ENCODE measurements at regions not wholly inside any gene's neighbourhood (a gene's known extent, or its start where the extent isn't known, plus 50 kb on each side); places are given as distances from the start of the nearest gene placed in this dataset.

GRCh38 chr5:54743581-54743980 is 226.0 kb downstream of the SNX18 start:
- DNase-seq (ENCODE audit: low spot score) = no peak

GRCh38 chr5:54742417-54742891 is 224.9 kb downstream of the SNX18 start:
- no peak for DNase-seq (ENCODE audit: low spot score)

- no peak for DNase-seq (ENCODE audit: low spot score)
These were observed 224.2 kb downstream of the SNX18 start for GRCh38 chr5:54741711-54742110.

GRCh38 chr5:54740141-54740540 is 222.6 kb downstream of the SNX18 start:
- DNase-seq (ENCODE audit: low spot score) = no peak

- no peak for DNase-seq (ENCODE audit: low spot score)
These were observed 221.8 kb downstream of the SNX18 start for GRCh38 chr5:54739371-54739770.

GRCh38 chr5:54738973-54739367 is 221.4 kb downstream of the SNX18 start:
- no peak for DNase-seq (ENCODE audit: low spot score)

- no peak for DNase-seq (ENCODE audit: low spot score)
These were observed 220.8 kb downstream of the SNX18 start for GRCh38 chr5:54738118-54738972.

GRCh38 chr5:54736003-54736797 is 218.6 kb downstream of the SNX18 start:
- no peak for DNase-seq (ENCODE audit: low spot score)

GRCh38 chr5:54733101-54733500 is 215.5 kb downstream of the SNX18 start:
- DNase-seq (ENCODE audit: low spot score) = no peak

- DNase-seq (ENCODE audit: low spot score) = no peak
These were observed 214.5 kb downstream of the SNX18 start for GRCh38 chr5:54732108-54732507.

GRCh38 chr5:54728588-54728915 is 211.0 kb downstream of the SNX18 start:
- no peak for DNase-seq (ENCODE audit: low spot score)

GRCh38 chr5:54727874-54728587 is 210.5 kb downstream of the SNX18 start:
- DNase-seq (ENCODE audit: low spot score) = no peak

GRCh38 chr5:54725391-54726280 is 208.1 kb downstream of the SNX18 start:
- DNase-seq (ENCODE audit: low spot score) = no peak

- DNase-seq (ENCODE audit: low spot score) = no peak
These were observed 205.4 kb downstream of the SNX18 start for GRCh38 chr5:54722846-54723433.

GRCh38 chr5:54721951-54722654 is 204.5 kb downstream of the SNX18 start:
- DNase-seq (ENCODE audit: low spot score) = no peak

GRCh38 chr5:54721116-54721515 is 203.6 kb downstream of the SNX18 start:
- DNase-seq (ENCODE audit: low spot score) = no peak

GRCh38 chr5:54720341-54720740 is 202.8 kb downstream of the SNX18 start:
- no peak for DNase-seq (ENCODE audit: low spot score)

- no peak for DNase-seq (ENCODE audit: low spot score)
These were observed 202.1 kb downstream of the SNX18 start for GRCh38 chr5:54719384-54720283.

GRCh38 chr5:54718656-54719055 is 201.1 kb downstream of the SNX18 start:
- no peak for DNase-seq (ENCODE audit: low spot score)

Data from D341Med (cell line).